Osteocyte (in vitro differentiated cells): ENCODE measurements at regions not wholly inside any gene's neighbourhood (a gene's known extent, or its start where the extent isn't known, plus 50 kb on each side); places are given as distances from the start of the nearest gene placed in this dataset.

ENCODE experiments used
- DNase-seq: peaks from one replicate; pipeline ENCODE4 v3.0.0; 2021; ENCODE audit warnings: mixed read lengths; ENCODE audit not compliant: unreplicated experiment; ENCODE audit errors: extremely low spot score
- H3K27ac Mint-ChIP-seq: one replicate; pipeline ENCODE4 v1.8.0; 2021; ENCODE audit warnings: mild to moderate bottlenecking, mixed read lengths; ENCODE audit not compliant: unreplicated experiment
- H3K27me3 Mint-ChIP-seq: one replicate; pipeline ENCODE4 v1.8.0; 2021; ENCODE audit warnings: mixed read lengths; ENCODE audit not compliant: unreplicated experiment
- H3K36me3 Mint-ChIP-seq: one replicate; pipeline ENCODE4 v1.8.0; 2021; ENCODE audit warnings: mixed read lengths; ENCODE audit not compliant: unreplicated experiment
- H3K4me1 Mint-ChIP-seq: one replicate; pipeline ENCODE4 v1.8.0; 2021; ENCODE audit warnings: mixed read lengths; ENCODE audit not compliant: unreplicated experiment
- H3K4me3 Mint-ChIP-seq: one replicate; pipeline ENCODE4 v1.8.0; 2021; ENCODE audit warnings: mild to moderate bottlenecking, moderate library complexity, mixed read lengths; ENCODE audit not compliant: unreplicated experiment
- H3K9me3 Mint-ChIP-seq: one replicate; pipeline ENCODE4 v1.8.0; 2021; ENCODE audit warnings: mixed read lengths; ENCODE audit not compliant: unreplicated experiment
- CTCF ChIP-seq: fragments of 200-600 bp; sonication (generic); IDR thresholded peaks from 2 replicates; pipeline ENCODE4 v1.5.0; 2021; ENCODE audit warnings: antibody characterized with exemption, mild to moderate bottlenecking, moderate library complexity

DNA sequence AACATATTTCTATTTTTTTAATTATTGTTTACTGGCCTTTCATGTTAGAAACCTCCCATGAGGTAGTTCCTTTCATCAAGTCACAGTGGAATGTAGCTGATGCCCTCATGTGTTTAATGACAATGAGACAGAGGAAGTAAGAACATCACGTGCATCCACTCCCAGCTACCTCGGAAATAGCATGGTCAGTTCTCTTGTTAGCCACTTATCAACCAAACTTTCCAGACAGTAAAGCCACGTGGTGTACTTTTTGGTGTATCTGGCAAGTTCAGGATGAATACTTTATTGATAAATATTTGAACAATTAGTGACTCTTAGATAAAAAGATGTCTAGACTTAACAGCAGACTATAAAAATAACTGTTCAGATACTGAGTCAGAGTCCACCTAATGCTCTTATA, 781.7 kb downstream of the MECOM start:
- Mint-ChIP-seq H3K4me1 (peaks cover 7% of the 10 kb centered on the region), H3K27ac (no peak overlapping the region), H3K4me3 (no peak overlapping the region), H3K9me3 (no peaks in the 10 kb centered on the region), H3K36me3 (no peaks in the 10 kb centered on the region), H3K27me3 (no peaks in the 10 kb centered on the region)
- no peak for TF ChIP-seq CTCF
- no peak for DNase-seq

GRCh38 chr3:168878655-168879054, 782.9 kb upstream of the GOLIM4 start:
- no peak for DNase-seq
- Mint-ChIP-seq H3K9me3 (no peaks in the 10 kb centered on the region), H3K27ac (no peak overlapping the region), H3K4me3 (no peak overlapping the region), H3K4me1 (no peaks in the 10 kb centered on the region), H3K27me3 (no peaks in the 10 kb centered on the region), H3K36me3 (no peaks in the 10 kb centered on the region)
- no peak for TF ChIP-seq CTCF

DNA sequence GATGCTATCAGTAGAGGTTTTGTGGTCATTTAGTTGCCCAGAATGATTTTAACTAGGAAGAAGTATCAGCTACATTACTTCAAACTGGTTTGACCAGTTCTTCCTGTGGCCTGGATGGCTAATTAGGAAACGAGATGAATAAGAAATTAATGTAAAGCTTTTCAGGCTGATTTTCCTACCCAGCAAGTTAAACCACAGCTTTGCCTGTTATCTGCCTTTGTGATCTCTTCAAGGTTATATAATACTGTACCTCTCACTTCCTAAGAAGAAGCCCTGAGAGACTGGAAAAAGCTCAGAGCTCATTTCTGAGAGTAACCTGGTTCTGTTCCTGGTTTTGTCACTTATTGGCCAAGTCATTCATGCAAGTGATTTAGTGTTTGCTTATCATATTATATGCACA, 782.2 kb upstream of the GOLIM4 start:
- H3K9me3 Mint-ChIP-seq: no peaks in the 10 kb centered on the region
- no peaks in the 10 kb centered on the region for H3K4me1 Mint-ChIP-seq
- H3K36me3 Mint-ChIP-seq: no peaks in the 10 kb centered on the region
- H3K4me3 Mint-ChIP-seq: no peak overlapping the region
- H3K27me3 Mint-ChIP-seq: no peaks in the 10 kb centered on the region
- H3K27ac Mint-ChIP-seq: no peak overlapping the region
- no peak for TF ChIP-seq CTCF
- no peak for DNase-seq

DNA sequence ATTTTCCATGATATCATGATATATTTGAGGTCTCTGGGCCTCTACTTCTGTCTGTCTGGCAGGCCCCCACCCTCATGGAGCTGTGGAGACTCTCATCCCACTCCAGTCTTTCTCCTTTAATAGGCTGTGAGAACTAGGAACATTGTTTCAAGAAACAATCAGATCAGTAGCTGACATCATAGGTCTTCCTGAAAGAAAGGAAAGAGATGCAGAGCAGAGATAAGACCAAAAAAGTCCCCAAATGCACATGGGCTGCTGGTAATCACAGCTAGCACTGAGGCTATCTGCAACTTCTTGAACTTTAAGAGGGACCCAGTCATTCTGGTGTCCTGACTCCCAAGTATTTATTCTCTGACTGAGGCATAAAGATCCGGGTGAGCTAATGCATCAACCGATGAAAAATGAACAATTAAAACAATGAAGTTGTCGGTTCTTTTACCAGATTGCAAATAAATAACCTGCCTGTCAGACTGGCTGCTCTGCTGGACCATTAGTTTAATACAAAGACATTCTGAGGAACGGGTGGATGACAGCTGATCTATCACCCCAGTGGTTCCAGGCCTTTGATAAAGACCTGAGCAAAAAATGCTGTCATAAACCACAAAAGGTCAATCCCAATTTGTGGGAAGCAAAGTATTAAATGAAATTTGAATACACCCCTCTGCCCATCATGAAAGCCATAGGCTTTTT, 780.8 kb upstream of the GOLIM4 start:
- H3K4me1 Mint-ChIP-seq: no peaks in the 10 kb centered on the region

DNA sequence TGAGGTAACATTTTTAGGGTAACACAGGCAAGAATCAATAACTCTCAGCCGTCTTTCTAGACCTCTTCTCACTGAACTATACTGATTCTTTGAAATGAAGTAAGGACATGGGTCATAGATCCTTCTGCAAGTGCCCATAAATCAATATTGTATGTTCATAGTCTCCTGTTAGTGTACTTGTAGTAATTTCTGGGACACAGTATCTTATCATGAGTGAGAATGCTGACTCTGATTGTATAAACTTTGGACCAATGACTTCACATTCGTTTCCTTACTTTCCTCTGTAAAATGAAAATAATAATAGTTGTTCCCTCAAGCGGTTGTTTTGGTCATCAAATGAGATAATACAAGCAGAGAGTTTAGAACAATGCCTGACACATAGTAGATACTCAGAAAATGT, 777.1 kb upstream of the GOLIM4 start:
- no peaks in the 10 kb centered on the region for H3K36me3 Mint-ChIP-seq
- DNase-seq: no peak
- H3K27me3 Mint-ChIP-seq: no peaks in the 10 kb centered on the region
- no peak overlapping the region for H3K27ac Mint-ChIP-seq
- no peak overlapping the region for H3K4me3 Mint-ChIP-seq
- no peaks in the 10 kb centered on the region for H3K4me1 Mint-ChIP-seq
- no peak for TF ChIP-seq CTCF
- no peaks in the 10 kb centered on the region for H3K9me3 Mint-ChIP-seq

More for the DNA sequence above, 780.8 kb upstream of the GOLIM4 start:
- Mint-ChIP-seq H3K27me3 (no peaks in the 10 kb centered on the region), H3K36me3 (no peaks in the 10 kb centered on the region), H3K27ac (no peak overlapping the region), H3K4me3 (no peak overlapping the region), H3K9me3 (no peaks in the 10 kb centered on the region)
- DNase-seq: no peak
- TF ChIP-seq CTCF: no peak
